Fibroblast of mammary gland (primary cell): ENCODE measurements at regions not wholly inside any gene's neighbourhood (a gene's known extent, or its start where the extent isn't known, plus 50 kb on each side); places are given as distances from the start of the nearest gene placed in this dataset.
"Not testable (repeated sequence)": the region's sequence is repeated elsewhere in the genome, so short reads cannot be mapped to it uniquely, and the experiment has no call there.

Source experiments
- DNase-seq: peaks from one replicate; pipeline ENCODE4 v3.0.0-alpha.2; 2010; ENCODE audit warnings: low read depth
- H3K4me3 ChIP-seq: 2 replicates; pipeline ENCODE4 v1.5.1; 2011; ENCODE audit warnings: low read depth, mild to moderate bottlenecking, low read length, moderate library complexity; ENCODE audit not compliant: control insufficient read depth
- TF ChIP-seq, protein P1 (sequence below): conservative IDR thresholded peaks from 2 replicates; pipeline ENCODE4 v1.5.1; 2011; ENCODE audit warnings: low read depth, low read length, inconsistent platforms; ENCODE audit not compliant: control insufficient read depth, insufficient read depth

DNA sequence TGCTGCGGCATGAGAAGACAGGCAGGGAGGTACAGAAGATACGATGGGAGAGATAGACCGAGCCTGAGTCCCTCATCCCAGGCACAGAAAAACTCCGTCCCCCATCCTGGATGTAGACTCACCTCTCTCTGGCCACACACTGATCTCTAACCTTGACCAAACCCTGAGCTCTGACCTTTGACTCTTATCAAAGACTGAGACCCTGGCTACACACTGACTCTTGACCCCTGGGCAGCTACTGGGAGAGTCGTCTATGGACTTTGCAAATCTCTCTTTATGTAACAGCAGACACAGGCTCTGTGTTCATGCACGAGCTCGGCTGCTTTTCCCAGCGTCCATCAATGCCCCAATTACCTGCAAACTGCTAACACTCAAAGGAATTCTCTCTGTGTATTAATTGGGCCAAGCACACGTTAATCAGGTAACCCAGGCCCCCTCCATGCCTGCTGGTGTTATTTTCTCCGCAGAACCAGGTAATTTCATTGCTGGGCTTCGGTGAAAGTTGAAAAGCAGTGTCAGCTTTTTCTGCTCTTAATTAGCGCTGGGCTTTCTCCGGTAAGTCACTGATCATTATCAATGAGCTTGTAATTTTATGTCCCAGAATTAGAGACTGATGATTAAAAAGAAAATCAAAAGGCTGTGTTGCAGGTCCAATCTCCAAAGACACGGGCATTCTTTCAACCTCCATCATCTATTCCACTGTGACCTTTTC is 179.4 kb upstream of the NLRP1 start:
- H3K4me3 ChIP-seq: no peak overlapping the region
- no peak for DNase-seq
- TF ChIP-seq, protein P1, sequence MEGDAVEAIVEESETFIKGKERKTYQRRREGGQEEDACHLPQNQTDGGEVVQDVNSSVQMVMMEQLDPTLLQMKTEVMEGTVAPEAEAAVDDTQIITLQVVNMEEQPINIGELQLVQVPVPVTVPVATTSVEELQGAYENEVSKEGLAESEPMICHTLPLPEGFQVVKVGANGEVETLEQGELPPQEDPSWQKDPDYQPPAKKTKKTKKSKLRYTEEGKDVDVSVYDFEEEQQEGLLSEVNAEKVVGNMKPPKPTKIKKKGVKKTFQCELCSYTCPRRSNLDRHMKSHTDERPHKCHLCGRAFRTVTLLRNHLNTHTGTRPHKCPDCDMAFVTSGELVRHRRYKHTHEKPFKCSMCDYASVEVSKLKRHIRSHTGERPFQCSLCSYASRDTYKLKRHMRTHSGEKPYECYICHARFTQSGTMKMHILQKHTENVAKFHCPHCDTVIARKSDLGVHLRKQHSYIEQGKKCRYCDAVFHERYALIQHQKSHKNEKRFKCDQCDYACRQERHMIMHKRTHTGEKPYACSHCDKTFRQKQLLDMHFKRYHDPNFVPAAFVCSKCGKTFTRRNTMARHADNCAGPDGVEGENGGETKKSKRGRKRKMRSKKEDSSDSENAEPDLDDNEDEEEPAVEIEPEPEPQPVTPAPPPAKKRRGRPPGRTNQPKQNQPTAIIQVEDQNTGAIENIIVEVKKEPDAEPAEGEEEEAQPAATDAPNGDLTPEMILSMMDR: no peak

DNA sequence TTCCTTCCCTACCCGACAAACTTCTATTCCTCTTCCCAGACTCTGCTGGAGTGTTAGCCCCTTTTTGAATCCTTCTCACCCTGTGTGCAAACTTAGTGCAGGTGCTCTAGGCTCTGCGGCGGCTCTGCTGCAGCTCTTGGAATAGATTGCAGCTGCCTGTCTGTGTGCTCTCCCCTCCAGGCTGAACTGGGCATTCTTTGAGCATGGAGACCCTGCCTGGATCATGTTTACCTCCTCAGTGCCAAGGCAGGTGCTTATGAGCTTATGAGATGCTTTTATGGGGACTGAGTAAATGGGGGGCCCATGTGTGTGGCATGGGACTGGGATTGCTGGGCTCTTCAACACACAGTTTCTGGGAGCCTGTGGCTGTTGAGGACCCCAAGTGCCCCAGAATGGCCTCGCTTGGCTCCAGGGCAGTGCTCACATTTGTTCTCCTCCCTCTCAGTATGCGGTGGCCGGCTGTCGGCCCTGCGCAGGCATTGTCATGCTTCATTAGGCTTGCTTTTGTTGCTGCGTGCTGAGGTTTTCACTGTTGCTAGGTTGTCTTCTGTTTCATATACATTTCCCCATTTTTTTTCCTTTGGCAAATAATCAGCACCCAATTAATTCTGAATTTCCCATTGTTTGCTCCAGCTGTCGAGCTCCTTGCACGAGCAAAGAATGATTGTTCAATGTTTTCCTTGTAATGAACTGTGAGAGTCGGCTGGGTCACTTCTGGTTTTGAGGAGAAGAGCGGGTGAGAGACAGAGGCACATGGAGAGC is 185.5 kb upstream of the NLRP1 start:
- DNase-seq: no peak
- TF ChIP-seq, protein P1: no peak
- H3K4me3 ChIP-seq: no peak overlapping the region

DNA sequence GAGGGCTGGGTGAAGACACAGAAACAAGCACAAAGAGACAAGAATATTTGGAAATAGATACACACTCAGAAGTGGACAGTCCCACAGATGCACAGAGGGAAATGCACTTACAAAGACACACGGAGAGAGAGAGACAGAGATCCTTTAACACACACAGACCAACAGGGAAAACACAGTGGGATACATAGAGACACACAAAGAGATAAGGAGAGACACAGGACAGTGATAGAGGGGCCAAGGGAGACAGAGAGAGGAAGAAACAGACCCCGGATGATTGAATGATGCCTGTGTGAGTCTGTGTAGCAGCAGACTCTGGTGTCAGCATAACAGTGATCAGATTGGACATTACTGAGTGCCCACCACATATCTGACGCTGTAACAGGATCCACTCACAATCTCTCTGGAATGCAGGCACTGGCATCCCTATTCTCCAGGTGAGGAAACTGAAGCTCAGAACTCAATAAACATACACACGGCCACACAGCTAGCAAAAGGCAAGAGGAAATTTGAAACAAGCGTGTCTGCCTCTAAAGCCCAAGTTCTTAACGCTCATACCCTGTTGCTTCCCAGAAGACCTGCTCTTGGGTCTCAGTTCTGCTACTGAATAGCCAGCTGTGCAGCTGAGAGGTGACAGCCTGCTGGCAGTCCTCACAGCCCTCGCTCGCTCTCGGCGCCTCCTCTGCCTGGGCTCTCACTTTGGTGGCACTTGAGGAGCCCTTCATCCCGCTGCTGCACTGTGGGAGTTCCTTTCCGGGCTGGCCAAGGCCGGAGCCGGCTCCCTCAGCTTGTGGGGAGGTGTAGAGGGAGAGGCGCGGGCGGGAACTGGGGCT is 186.3 kb upstream of the NLRP1 start:
- TF ChIP-seq, protein P1: no peak
- H3K4me3 ChIP-seq: no peak overlapping the region
- DNase-seq: no peak

DNA sequence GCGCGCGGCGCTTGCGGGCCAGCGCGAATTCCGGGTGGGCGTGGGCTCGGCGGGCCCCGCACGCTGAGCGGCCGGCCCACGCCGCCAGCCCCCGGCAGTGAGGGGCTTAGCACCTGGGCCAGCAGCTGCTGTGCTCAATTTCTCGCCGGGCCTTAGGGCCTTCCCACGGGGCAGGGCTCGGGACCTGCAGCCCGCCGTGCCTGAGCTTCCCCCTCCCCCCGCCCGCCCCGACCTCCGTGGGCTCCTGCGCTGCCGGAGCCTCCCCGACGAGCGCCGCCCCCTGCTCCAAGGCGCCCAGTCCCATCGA is 186.9 kb upstream of the NLRP1 start:
- DNase-seq, H3K4me3 ChIP-seq: not testable (repeated sequence)

DNA sequence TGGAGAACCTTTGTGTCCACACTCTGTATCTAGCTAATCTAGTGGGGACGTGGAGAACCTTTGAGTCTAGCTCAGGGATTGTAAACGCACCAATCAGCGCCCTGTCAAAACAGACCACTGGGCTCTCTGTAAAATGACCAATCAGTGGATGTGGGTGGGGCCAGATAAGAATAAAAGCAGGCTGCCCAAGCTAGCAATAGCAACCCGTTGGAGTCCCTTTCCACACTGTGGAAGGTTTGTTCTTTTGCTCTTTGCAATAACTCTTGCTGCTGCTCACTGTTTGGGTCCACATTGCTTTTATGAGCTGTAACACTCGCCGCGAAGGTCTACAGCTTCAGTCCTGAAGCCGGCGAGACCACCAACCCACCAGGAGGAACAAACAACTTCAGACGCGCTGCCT is 187.7 kb upstream of the NLRP1 start:
- H3K4me3 ChIP-seq, DNase-seq: not testable (repeated sequence)

DNA sequence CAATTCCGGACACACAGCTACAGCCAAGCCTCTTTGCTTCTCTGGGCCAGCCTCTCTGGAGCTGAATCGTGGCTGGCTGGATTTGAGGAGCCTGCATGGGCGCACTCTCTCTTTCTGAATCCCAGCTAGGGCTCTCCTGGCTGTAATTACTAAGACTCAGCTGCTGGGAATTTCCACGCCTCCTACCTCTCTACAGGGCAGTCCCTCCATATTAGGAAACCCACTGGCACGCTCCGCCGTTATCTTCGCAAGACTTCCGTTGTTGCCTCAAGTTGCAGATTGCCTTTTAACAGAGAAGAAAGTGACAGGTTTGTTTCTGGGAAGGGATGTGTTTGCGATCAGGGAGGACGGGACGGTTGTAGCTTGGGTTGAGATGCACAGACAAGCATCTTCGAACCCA is 188.4 kb upstream of the NLRP1 start:
- TF ChIP-seq, protein P1: no peak
- no peak overlapping the region for H3K4me3 ChIP-seq
- DNase-seq: no peak

DNA sequence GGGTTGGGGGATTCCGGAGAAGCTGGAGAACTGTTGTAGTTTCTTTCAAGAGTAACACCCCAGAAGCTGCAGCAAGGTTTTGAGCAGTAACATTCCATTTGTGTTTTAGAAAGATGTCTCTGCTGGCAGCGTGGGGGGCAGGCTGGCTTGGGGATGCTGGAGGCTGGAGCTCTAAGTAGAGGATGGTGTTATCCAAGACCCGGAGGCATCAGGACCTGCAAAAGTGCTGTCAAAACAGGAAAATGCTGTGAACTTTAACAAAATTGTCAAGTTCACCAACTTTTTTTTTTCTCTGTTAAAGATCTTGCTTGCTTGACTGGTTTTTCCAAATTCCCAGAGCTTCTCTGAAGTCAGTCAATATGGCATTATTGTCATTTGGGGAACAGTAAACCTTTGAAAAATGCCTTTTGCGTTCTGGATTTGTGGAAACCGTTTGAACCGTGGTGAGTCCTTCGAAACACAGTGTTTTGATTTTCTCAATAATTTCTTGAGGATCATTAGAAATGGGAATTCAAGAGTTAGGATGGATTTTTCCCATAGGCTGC is 189.6 kb upstream of the NLRP1 start:
- TF ChIP-seq, protein P1: no peak
- no peak overlapping the region for H3K4me3 ChIP-seq
- DNase-seq: no peak
